ENCODE measurements at regions not wholly inside any gene's neighbourhood (a gene's known extent, or its start where the extent isn't known, plus 50 kb on each side); places are given as distances from the start of the nearest gene placed in this dataset.

GRCh38 chr12:131572626-131573025, 138.3 kb upstream of the SFSWAP start:
- Histone ChIP-seq H3K9ac (ENCODE audit: low read length) (no peak overlapping the region), H2BK12ac (ENCODE audit: low read length) (no peak overlapping the region), H3K4me3 (ENCODE audit: low read depth, low read length) (no peak overlapping the region), H3K79me1 (ENCODE audit: low read length) (no peaks in the 10 kb centered on the region), H3K14ac (ENCODE audit: low read length) (no peak overlapping the region), H4K12ac (ENCODE audit: low read depth, low read length) (no peak overlapping the region), H2AK5ac (ENCODE audit: low read length) (no peak overlapping the region), H2BK5ac (ENCODE audit: low read depth, low read length, poor library complexity) (no peak overlapping the region), H3K27ac (ENCODE audit: low read depth, low read length) (no peak overlapping the region), H3K79me2 (ENCODE audit: control insufficient read depth, insufficient read depth, low read length, poor library complexity) (no peaks in the 10 kb centered on the region), H3K27me3 (ENCODE audit: insufficient read depth, low read length) (no peaks in the 10 kb centered on the region), H3K4me1 (ENCODE audit: control insufficient read depth in 1 of 2, insufficient read depth in 2 of 2, low read length in 2 of 2) (no peaks in the 10 kb centered on the region), H4K91ac (ENCODE audit: low read depth, low read length) (no peak overlapping the region), H3K4ac (ENCODE audit: low read depth, low read length) (no peak overlapping the region), H2AFZ (ENCODE audit: insufficient read depth, low read length, poor library complexity) (no peak overlapping the region), H3K18ac (ENCODE audit: low read length) (no peak overlapping the region), H2BK120ac (ENCODE audit: insufficient read depth, low read length, poor library complexity) (no peak overlapping the region), H3K36me3 (ENCODE audit: control insufficient read depth in 1 of 2, insufficient read depth in 2 of 2, low read length in 2 of 2) (no peaks in the 10 kb centered on the region), H3K4me2 (ENCODE audit: low read length) (no peak overlapping the region), H4K8ac (ENCODE audit: low read depth, low read length) (no peak overlapping the region), H3K23ac (ENCODE audit: low read length) (no peak overlapping the region), H3K9me3 (ENCODE audit: insufficient read depth, low read depth, low read length) (peaks cover 12% of the 10 kb centered on the region)
- no peak for DNase-seq
- WGBS (ENCODE audit: extremely low coverage, insufficient coverage, insufficient read length) = no CpG with 5 or more reads among the region's 15 CpGs

GRCh38 chr12:131573631-131574394, 137.1 kb upstream of the SFSWAP start:
- Histone ChIP-seq H3K18ac (ENCODE audit: low read length) (no peak overlapping the region), H3K27ac (ENCODE audit: low read depth, low read length) (no peak overlapping the region), H3K14ac (ENCODE audit: low read length) (no peak overlapping the region), H3K23ac (ENCODE audit: low read length) (no peak overlapping the region), H3K4ac (ENCODE audit: low read depth, low read length) (no peak overlapping the region), H4K12ac (ENCODE audit: low read depth, low read length) (no peak overlapping the region), H4K8ac (ENCODE audit: low read depth, low read length) (no peak overlapping the region), H3K27me3 (ENCODE audit: insufficient read depth, low read length) (no peaks in the 10 kb centered on the region), H3K36me3 (ENCODE audit: control insufficient read depth in 1 of 2, insufficient read depth in 2 of 2, low read length in 2 of 2) (no peaks in the 10 kb centered on the region), H2BK12ac (ENCODE audit: low read length) (no peak overlapping the region), H3K79me1 (ENCODE audit: low read length) (no peaks in the 10 kb centered on the region), H3K9me3 (ENCODE audit: insufficient read depth, low read depth, low read length) (peaks cover 12% of the 10 kb centered on the region), H2BK5ac (ENCODE audit: low read depth, low read length, poor library complexity) (no peak overlapping the region), H2BK120ac (ENCODE audit: insufficient read depth, low read length, poor library complexity) (no peak overlapping the region), H3K4me3 (ENCODE audit: low read depth, low read length) (no peak overlapping the region), H2AFZ (ENCODE audit: insufficient read depth, low read length, poor library complexity) (no peak overlapping the region), H3K4me2 (ENCODE audit: low read length) (no peak overlapping the region), H3K79me2 (ENCODE audit: control insufficient read depth, insufficient read depth, low read length, poor library complexity) (no peaks in the 10 kb centered on the region), H4K91ac (ENCODE audit: low read depth, low read length) (no peak overlapping the region), H3K9ac (ENCODE audit: low read length) (no peak overlapping the region), H3K4me1 (ENCODE audit: control insufficient read depth in 1 of 2, insufficient read depth in 2 of 2, low read length in 2 of 2) (no peaks in the 10 kb centered on the region), H2AK5ac (ENCODE audit: low read length) (no peak overlapping the region)
- WGBS (ENCODE audit: extremely low coverage, insufficient coverage, insufficient read length) = no CpG with 5 or more reads among the region's 26 CpGs
- no peak for DNase-seq

GRCh38 chr12:131574395-131574771, 136.5 kb upstream of the SFSWAP start:
- no peak overlapping the region for H3K9ac ChIP-seq (ENCODE audit: low read length)
- H2AFZ ChIP-seq (ENCODE audit: insufficient read depth, low read length, poor library complexity) = no peak overlapping the region
- H2BK12ac ChIP-seq (ENCODE audit: low read length) = no peak overlapping the region
- no peaks in the 10 kb centered on the region for H3K79me1 ChIP-seq (ENCODE audit: low read length)
- H2BK120ac ChIP-seq (ENCODE audit: insufficient read depth, low read length, poor library complexity) = no peak overlapping the region
- H3K79me2 ChIP-seq (ENCODE audit: control insufficient read depth, insufficient read depth, low read length, poor library complexity) = no peaks in the 10 kb centered on the region
- no peak overlapping the region for H3K4me3 ChIP-seq (ENCODE audit: low read depth, low read length)
- no peak overlapping the region for H3K18ac ChIP-seq (ENCODE audit: low read length)
- DNase-seq = no peak
- no peak overlapping the region for H3K23ac ChIP-seq (ENCODE audit: low read length)
- no peak overlapping the region for H3K4me2 ChIP-seq (ENCODE audit: low read length)
- no peaks in the 10 kb centered on the region for H3K4me1 ChIP-seq (ENCODE audit: control insufficient read depth in 1 of 2, insufficient read depth in 2 of 2, low read length in 2 of 2)
- no peak overlapping the region for H3K27ac ChIP-seq (ENCODE audit: low read depth, low read length)
- no peak overlapping the region for H4K8ac ChIP-seq (ENCODE audit: low read depth, low read length)
- H2BK5ac ChIP-seq (ENCODE audit: low read depth, low read length, poor library complexity) = no peak overlapping the region
- H3K27me3 ChIP-seq (ENCODE audit: insufficient read depth, low read length) = no peaks in the 10 kb centered on the region
- no CpG with 5 or more reads among the region's 10 CpGs for WGBS (ENCODE audit: extremely low coverage, insufficient coverage, insufficient read length)
- H3K4ac ChIP-seq (ENCODE audit: low read depth, low read length) = no peak overlapping the region
- H3K9me3 ChIP-seq (ENCODE audit: insufficient read depth, low read depth, low read length) = peaks cover 12% of the 10 kb centered on the region
- H4K91ac ChIP-seq (ENCODE audit: low read depth, low read length) = no peak overlapping the region
- H2AK5ac ChIP-seq (ENCODE audit: low read length) = no peak overlapping the region
- no peak overlapping the region for H4K12ac ChIP-seq (ENCODE audit: low read depth, low read length)
- no peaks in the 10 kb centered on the region for H3K36me3 ChIP-seq (ENCODE audit: control insufficient read depth in 1 of 2, insufficient read depth in 2 of 2, low read length in 2 of 2)
- H3K14ac ChIP-seq (ENCODE audit: low read length) = no peak overlapping the region

GRCh38 chr12:131575371-131575770, 135.5 kb upstream of the SFSWAP start:
- Histone ChIP-seq H2BK5ac (ENCODE audit: low read depth, low read length, poor library complexity) (no peak overlapping the region), H3K4me1 (ENCODE audit: control insufficient read depth in 1 of 2, insufficient read depth in 2 of 2, low read length in 2 of 2) (no peaks in the 10 kb centered on the region), H3K4ac (ENCODE audit: low read depth, low read length) (no peak overlapping the region), H2AK5ac (ENCODE audit: low read length) (no peak overlapping the region), H4K8ac (ENCODE audit: low read depth, low read length) (no peak overlapping the region), H3K18ac (ENCODE audit: low read length) (no peak overlapping the region), H2BK120ac (ENCODE audit: insufficient read depth, low read length, poor library complexity) (no peak overlapping the region), H4K91ac (ENCODE audit: low read depth, low read length) (no peak overlapping the region), H3K36me3 (ENCODE audit: control insufficient read depth in 1 of 2, insufficient read depth in 2 of 2, low read length in 2 of 2) (no peaks in the 10 kb centered on the region), H3K27me3 (ENCODE audit: insufficient read depth, low read length) (no peaks in the 10 kb centered on the region), H4K12ac (ENCODE audit: low read depth, low read length) (no peak overlapping the region), H3K9me3 (ENCODE audit: insufficient read depth, low read depth, low read length) (peaks cover 13% of the 10 kb centered on the region), H3K79me2 (ENCODE audit: control insufficient read depth, insufficient read depth, low read length, poor library complexity) (no peaks in the 10 kb centered on the region), H3K14ac (ENCODE audit: low read length) (no peak overlapping the region), H2AFZ (ENCODE audit: insufficient read depth, low read length, poor library complexity) (no peak overlapping the region), H3K23ac (ENCODE audit: low read length) (no peak overlapping the region), H2BK12ac (ENCODE audit: low read length) (no peak overlapping the region), H3K9ac (ENCODE audit: low read length) (no peak overlapping the region), H3K4me3 (ENCODE audit: low read depth, low read length) (no peak overlapping the region), H3K4me2 (ENCODE audit: low read length) (no peak overlapping the region), H3K27ac (ENCODE audit: low read depth, low read length) (no peak overlapping the region), H3K79me1 (ENCODE audit: low read length) (no peaks in the 10 kb centered on the region)
- no peak for DNase-seq
- no CpG with 5 or more reads among the region's 4 CpGs for WGBS (ENCODE audit: extremely low coverage, insufficient coverage, insufficient read length)

All from trophoblast cell (in vitro differentiated cells and primary cell).